Sigmoid colon (tissue), 6 donors: ENCODE measurements at regions not wholly inside any gene's neighbourhood (a gene's known extent, or its start where the extent isn't known, plus 50 kb on each side); places are given as distances from the start of the nearest gene placed in this dataset.

Experiments
- DNase-seq: peaks from one replicate; pipeline ENCODE4 v3.0.0-alpha.2; 2019
- H3K27ac ChIP-seq, 4 donors: fragments of 200-600 bp; sonication (generic); one replicate each; pipeline ENCODE4 v1.5.1; 2016 to 2019; ENCODE audit warnings: mild to moderate bottlenecking in 1 of 4
- H3K27me3 ChIP-seq, 3 donors: fragments of 200-600 bp; sonication (generic); one replicate each; pipeline ENCODE4 v1.5.1; 2019; ENCODE audit warnings: mild to moderate bottlenecking in 1 of 3
- H3K36me3 ChIP-seq, 4 donors: fragments of 200-600 bp; sonication (generic); one replicate each; pipeline ENCODE4 v1.5.1; 2016 to 2019
- H3K4me1 ChIP-seq, 4 donors: fragments of 200-600 bp; sonication (generic); one replicate each; pipeline ENCODE4 v1.5.1; 2017 to 2019
- H3K4me3 ChIP-seq, 4 donors: fragments of 200-600 bp; sonication (generic); one replicate each; pipeline ENCODE4 v1.5.1; 2017 to 2019; ENCODE audit warnings: mild to moderate bottlenecking in 2 of 4, moderate library complexity in 1 of 4
- H3K9me3 ChIP-seq, 4 donors: fragments of 200-600 bp in 3 of 4; sonication (generic) in 3 of 4; one replicate each; pipeline versions ENCODE4 v1.5.1 to v1.6.1; 2013 to 2019
- EP300 ChIP-seq, 4 donors: sonication (generic); formaldehyde crosslinking; IDR thresholded peaks; one replicate each; pipeline ENCODE4 v1.6.1; 2017; ENCODE audit warnings: antibody characterized with exemption in 4 of 4
- POLR2A ChIP-seq, 2 donors: fragments of 450-650 bp; IDR thresholded peaks; one replicate each; pipeline ENCODE4 v1.6.1; 2016; ENCODE audit warnings: antibody characterized with exemption in 2 of 2, mild to moderate bottlenecking in 2 of 2, moderate library complexity in 2 of 2
- POLR2AphosphoS5 ChIP-seq, 4 donors: sonication (generic); formaldehyde crosslinking; IDR thresholded peaks; one replicate each; pipeline ENCODE4 v1.6.1; 2017; ENCODE audit warnings: antibody characterized with exemption in 4 of 4
- WGBS, 2 donors: extraction: QIAGEN DNeasy Blood & Tissue Kit; methylation state at CpG; one replicate each; pipeline ENCODE4 v1.1.7; 2013; 5-methylcytosine and 5-hydroxymethylcytosine counted together
- intact Hi-C: fragments of 100-400 bp; cut with DNase I; formaldehyde crosslinking; loops from one replicate; pipeline ENCODE4 v1.15.1; 2023
- TF ChIP-seq, protein P1 (sequence below), 4 experiments: fragments of 450-650 bp in 3 of 4; fragments of 200-600 bp in 1 of 4; IDR thresholded peaks; one replicate each; pipeline ENCODE4 v1.5.1; 2016 to 2019; ENCODE audit warnings: antibody characterized with exemption in 4 of 4, mild to moderate bottlenecking in 3 of 4, moderate library complexity in 2 of 4
- donor health status: healthy with polysubstance abuse.
- donor health status: healthy.

DNA sequence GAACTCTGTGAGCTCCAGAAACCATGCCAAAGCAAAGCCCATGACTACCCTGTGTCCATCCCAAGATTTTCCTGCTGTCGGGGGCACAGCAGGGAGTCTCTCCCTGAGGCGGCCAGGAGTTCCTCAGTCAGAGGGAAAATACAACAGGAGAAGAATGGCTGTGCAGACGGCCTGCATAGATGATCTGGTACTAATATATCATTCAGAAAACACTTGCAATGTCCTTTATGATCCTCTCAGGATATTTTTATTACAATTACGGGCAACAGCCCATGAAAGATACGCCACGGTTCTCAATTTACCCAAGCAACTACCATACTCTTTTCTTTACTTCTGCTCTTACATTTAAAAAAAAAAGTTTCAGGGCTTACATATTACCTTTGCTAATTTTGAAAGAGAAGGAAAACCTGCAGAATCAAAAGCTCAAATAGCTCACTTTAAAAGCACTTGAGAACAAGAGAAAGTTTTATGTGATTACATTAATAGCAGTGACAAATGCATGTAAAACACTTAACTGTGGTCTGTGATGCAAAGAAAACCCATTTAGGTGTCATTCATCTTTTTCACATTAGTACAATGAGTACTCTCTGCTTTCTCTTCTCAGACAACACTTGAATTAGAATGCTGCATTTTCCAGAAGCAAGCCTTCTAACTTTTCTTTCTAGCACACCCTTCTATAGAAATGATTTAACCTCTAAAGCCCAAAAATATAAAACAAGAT is 460.8 kb downstream of the KLF5 start:
- DNase-seq, result no peak
- no peak overlapping the region for H3K27ac ChIP-seq
- H3K9me3 ChIP-seq, result no peaks in the 10 kb centered on the region
- 88 to 92% methylated on average over 6 of the region's 6 CpGs for WGBS, 2 donors
- peaks cover 0 to 9% (median 3%) of the 10 kb centered on the region in 4 donors for H3K4me1 ChIP-seq
- TF ChIP-seq POLR2AphosphoS5 (IDR thresholded peaks at IDR 0.05), result no peak
- TF ChIP-seq POLR2A (IDR thresholded peaks at IDR 0.05), result no peak
- TF ChIP-seq EP300 (IDR thresholded peaks at IDR 0.05), result no peak
- TF ChIP-seq, protein P1, sequence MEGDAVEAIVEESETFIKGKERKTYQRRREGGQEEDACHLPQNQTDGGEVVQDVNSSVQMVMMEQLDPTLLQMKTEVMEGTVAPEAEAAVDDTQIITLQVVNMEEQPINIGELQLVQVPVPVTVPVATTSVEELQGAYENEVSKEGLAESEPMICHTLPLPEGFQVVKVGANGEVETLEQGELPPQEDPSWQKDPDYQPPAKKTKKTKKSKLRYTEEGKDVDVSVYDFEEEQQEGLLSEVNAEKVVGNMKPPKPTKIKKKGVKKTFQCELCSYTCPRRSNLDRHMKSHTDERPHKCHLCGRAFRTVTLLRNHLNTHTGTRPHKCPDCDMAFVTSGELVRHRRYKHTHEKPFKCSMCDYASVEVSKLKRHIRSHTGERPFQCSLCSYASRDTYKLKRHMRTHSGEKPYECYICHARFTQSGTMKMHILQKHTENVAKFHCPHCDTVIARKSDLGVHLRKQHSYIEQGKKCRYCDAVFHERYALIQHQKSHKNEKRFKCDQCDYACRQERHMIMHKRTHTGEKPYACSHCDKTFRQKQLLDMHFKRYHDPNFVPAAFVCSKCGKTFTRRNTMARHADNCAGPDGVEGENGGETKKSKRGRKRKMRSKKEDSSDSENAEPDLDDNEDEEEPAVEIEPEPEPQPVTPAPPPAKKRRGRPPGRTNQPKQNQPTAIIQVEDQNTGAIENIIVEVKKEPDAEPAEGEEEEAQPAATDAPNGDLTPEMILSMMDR (IDR thresholded peaks at IDR 0.05), result no peak
- H3K4me3 ChIP-seq, result no peak overlapping the region
- no peaks in the 10 kb centered on the region for H3K27me3 ChIP-seq
- H3K36me3 ChIP-seq, result no peaks in the 10 kb centered on the region
- intact Hi-C loops, result no loop called here

DNA sequence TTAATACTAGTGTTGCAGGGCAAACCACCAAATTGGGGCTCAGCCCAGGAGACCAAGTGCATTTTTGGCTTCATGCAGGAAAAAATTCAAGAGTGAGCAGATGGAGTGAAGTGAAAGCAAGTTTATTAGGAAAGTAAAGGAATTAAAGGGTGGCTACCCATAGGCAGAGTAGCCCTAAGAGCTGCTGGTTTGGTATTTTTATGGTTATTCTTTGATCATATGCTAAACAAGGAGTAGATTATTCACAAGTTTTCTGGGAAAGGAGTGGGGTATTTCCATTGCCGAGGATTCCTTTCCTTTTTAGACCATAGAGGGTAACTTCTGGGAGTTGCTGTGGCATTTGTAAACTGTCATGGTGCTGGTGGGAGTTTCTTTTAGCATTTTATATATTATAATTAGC is 459.0 kb downstream of the KLF5 start:
- Histone ChIP-seq H3K27ac (no peak overlapping the region), H3K27me3 (no peaks in the 10 kb centered on the region), H3K4me1 (peaks cover 0 to 9% (median 3%) of the 10 kb centered on the region in 4 donors), H3K4me3 (no peak overlapping the region), H3K36me3 (no peaks in the 10 kb centered on the region), H3K9me3 (no peaks in the 10 kb centered on the region)
- DNase-seq, result no peak
- intact Hi-C loops, result no loop called here
- TF ChIP-seq POLR2AphosphoS5 (IDR thresholded peaks at IDR 0.05), result no peak
- 77 to 85% methylated on average over 1 of the region's 1 CpG for WGBS, 2 donors

DNA sequence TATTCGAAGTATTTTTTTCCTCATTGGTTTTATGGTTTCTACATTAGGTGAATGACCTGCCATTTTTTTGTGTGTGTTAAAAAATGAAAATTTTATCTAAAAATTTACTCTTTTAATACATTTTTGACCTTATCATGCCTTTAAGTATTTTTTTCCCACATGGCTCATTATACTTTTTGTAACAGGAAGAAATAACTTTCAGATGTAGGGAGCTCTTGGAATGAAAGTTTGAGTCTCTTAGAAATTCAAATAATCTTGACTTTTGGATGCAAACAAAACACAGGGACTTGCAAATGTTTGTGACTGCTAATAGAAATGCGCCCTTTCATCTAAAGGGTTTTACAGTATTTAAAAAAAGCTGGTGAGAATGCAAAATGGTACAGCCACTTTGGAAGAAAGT is 457.9 kb downstream of the KLF5 start:
- no peak overlapping the region for H3K27ac ChIP-seq
- H3K36me3 ChIP-seq, result no peaks in the 10 kb centered on the region
- peaks cover 0 to 5% (median 2%) of the 10 kb centered on the region in 4 donors for H3K4me1 ChIP-seq
- no peaks in the 10 kb centered on the region for H3K27me3 ChIP-seq
- DNase-seq, result no peak
- 92 to 95% methylated on average over 2 of the region's 2 CpGs for WGBS, 2 donors
- TF ChIP-seq EP300 (IDR thresholded peaks at IDR 0.05) (no peak), POLR2AphosphoS5 (IDR thresholded peaks at IDR 0.05) (no peak), POLR2A (IDR thresholded peaks at IDR 0.05) (no peak)
- TF ChIP-seq, protein P1 (IDR thresholded peaks at IDR 0.05), result no peak
- H3K4me3 ChIP-seq, result no peak overlapping the region
- H3K9me3 ChIP-seq, result no peaks in the 10 kb centered on the region
- intact Hi-C loops, result no loop called here

DNA sequence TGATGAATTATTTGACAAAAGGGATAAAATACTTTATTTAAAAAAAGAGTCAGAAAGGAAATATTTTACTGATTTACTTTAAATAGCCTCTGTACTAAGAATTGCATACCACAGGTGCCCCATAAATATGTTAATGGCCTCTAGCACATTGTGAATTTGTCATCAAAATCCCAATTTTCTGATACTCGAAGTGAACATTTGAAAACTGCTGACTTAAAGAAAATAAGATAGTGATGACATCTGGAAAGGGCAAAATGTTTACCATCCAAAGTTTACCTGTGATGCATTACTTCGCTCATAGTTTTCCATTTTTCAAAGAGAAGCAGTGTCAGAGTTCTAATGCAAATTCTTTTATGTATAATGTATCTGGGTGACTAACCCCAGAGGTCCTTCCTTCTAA is 455.4 kb downstream of the KLF5 start:
- Histone ChIP-seq H3K27me3 (no peaks in the 10 kb centered on the region), H3K9me3 (no peaks in the 10 kb centered on the region), H3K4me1 (no peaks in the 10 kb centered on the region), H3K36me3 (no peaks in the 10 kb centered on the region), H3K27ac (no peak overlapping the region), H3K4me3 (no peak overlapping the region)
- DNase-seq, result no peak
- WGBS, 2 donors, result 88 to 93% methylated on average over 2 of the region's 2 CpGs
- intact Hi-C loops, result no loop called here
- TF ChIP-seq POLR2AphosphoS5 (IDR thresholded peaks at IDR 0.05) (no peak), POLR2A (IDR thresholded peaks at IDR 0.05) (no peak), EP300 (IDR thresholded peaks at IDR 0.05) (no peak)
- TF ChIP-seq, protein P1 (IDR thresholded peaks at IDR 0.05), result no peak

DNA sequence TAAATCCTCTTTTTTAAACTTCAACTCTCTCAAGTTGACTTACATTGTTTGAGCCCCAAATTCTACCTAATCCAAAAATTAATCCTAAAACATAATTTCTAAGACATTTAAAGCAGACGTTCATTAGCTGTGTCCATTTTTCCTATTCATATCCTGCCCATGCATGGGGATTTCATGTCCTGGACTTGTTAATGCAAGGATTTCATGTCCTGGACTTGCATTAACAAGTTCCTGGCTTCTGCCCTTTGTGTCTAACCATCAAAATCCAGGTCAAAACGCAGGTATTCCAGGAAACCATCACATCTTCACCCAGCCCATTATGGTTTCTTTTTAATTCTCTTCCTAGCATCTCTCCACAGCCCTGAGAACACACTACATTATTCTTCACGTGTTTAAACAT is 454.9 kb downstream of the KLF5 start:
- intact Hi-C loops, result no loop called here

More for the DNA sequence above, 454.9 kb downstream of the KLF5 start:
- TF ChIP-seq POLR2AphosphoS5 (IDR thresholded peaks at IDR 0.05) (no peak), POLR2A (IDR thresholded peaks at IDR 0.05) (no peak), EP300 (IDR thresholded peaks at IDR 0.05) (no peak)
- TF ChIP-seq, protein P1 (IDR thresholded peaks at IDR 0.05), result no peak
- Histone ChIP-seq H3K27me3 (no peaks in the 10 kb centered on the region), H3K9me3 (no peaks in the 10 kb centered on the region), H3K4me3 (no peak overlapping the region), H3K27ac (no peak overlapping the region), H3K4me1 (no peaks in the 10 kb centered on the region), H3K36me3 (no peaks in the 10 kb centered on the region)
- DNase-seq, result no peak
- 79 to 84% methylated on average over 3 of the region's 3 CpGs for WGBS, 2 donors
